ENCODE measurements at regions not wholly inside any gene's neighbourhood (a gene's known extent, or its start where the extent isn't known, plus 50 kb on each side); places are given as distances from the start of the nearest gene placed in this dataset.

- ATAC-seq: no peak
- TF ChIP-seq TCF4 (CRISPR knock-in tag; IDR thresholded peaks at IDR 0.05; ENCODE audit: borderline replicate concordance) (no peak), CSDC2 (CRISPR knock-in tag; IDR thresholded peaks at IDR 0.05) (no peak), ZFP3 (CRISPR knock-in tag; IDR thresholded peaks at IDR 0.05) (no peak), OSR1 (CRISPR knock-in tag; IDR thresholded peaks at IDR 0.05) (no peak), ZC3H10 (CRISPR knock-in tag; IDR thresholded peaks at IDR 0.05) (no peak), ZNF565 (CRISPR knock-in tag; conservative IDR thresholded peaks at IDR 0.05; ENCODE audit: low read depth) (no peak), CREB5 (CRISPR knock-in tag; IDR thresholded peaks at IDR 0.05; ENCODE audit: low read depth) (no peak), POU6F1 (CRISPR knock-in tag; IDR thresholded peaks at IDR 0.05; ENCODE audit: borderline replicate concordance, low read depth) (no peak), RARB (CRISPR knock-in tag; IDR thresholded peaks at IDR 0.05) (no peak), GLIS3 (CRISPR knock-in tag; IDR thresholded peaks at IDR 0.05) (no peak), TSHZ2 (CRISPR knock-in tag; IDR thresholded peaks at IDR 0.05) (no peak), TOX (CRISPR knock-in tag; IDR thresholded peaks at IDR 0.05; ENCODE audit: borderline replicate concordance) (no peak), ZNF8 (CRISPR knock-in tag; IDR thresholded peaks at IDR 0.05) (no peak), ISL1 (CRISPR knock-in tag; IDR thresholded peaks at IDR 0.05) (no peak), ZFP30 (CRISPR knock-in tag; IDR thresholded peaks at IDR 0.05) (no peak), ZNF70 (CRISPR knock-in tag; IDR thresholded peaks at IDR 0.05) (no peak), SNAI2 (CRISPR knock-in tag; IDR thresholded peaks at IDR 0.05) (no peak), BACH2 (CRISPR knock-in tag; IDR thresholded peaks at IDR 0.05; ENCODE audit: borderline replicate concordance) (no peak), PPARA (CRISPR knock-in tag; IDR thresholded peaks at IDR 0.05; ENCODE audit: borderline replicate concordance) (no peak)
- TF ChIP-seq, protein P1, sequence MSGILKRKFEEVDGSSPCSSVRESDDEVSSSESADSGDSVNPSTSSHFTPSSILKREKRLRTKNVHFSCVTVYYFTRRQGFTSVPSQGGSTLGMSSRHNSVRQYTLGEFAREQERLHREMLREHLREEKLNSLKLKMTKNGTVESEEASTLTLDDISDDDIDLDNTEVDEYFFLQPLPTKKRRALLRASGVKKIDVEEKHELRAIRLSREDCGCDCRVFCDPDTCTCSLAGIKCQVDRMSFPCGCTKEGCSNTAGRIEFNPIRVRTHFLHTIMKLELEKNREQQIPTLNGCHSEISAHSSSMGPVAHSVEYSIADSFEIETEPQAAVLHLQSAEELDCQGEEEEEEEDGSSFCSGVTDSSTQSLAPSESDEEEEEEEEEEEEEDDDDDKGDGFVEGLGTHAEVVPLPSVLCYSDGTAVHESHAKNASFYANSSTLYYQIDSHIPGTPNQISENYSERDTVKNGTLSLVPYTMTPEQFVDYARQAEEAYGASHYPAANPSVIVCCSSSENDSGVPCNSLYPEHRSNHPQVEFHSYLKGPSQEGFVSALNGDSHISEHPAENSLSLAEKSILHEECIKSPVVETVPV (CRISPR knock-in tag; IDR thresholded peaks at IDR 0.05): no peak
Measured at GRCh38 chr9:91056917-91057316, 255.3 kb downstream of the SYK start.

GRCh38 chr9:91059713-91060112 is 258.1 kb downstream of the SYK start:
- no peak for ATAC-seq
- TF ChIP-seq ZNF8 (CRISPR knock-in tag; IDR thresholded peaks at IDR 0.05) (no peak), ISL1 (CRISPR knock-in tag; IDR thresholded peaks at IDR 0.05) (no peak), ZNF565 (CRISPR knock-in tag; conservative IDR thresholded peaks at IDR 0.05; ENCODE audit: low read depth) (no peak), RARB (CRISPR knock-in tag; IDR thresholded peaks at IDR 0.05) (no peak), GLIS3 (CRISPR knock-in tag; IDR thresholded peaks at IDR 0.05) (no peak), CSDC2 (CRISPR knock-in tag; IDR thresholded peaks at IDR 0.05) (no peak), BACH2 (CRISPR knock-in tag; IDR thresholded peaks at IDR 0.05; ENCODE audit: borderline replicate concordance) (no peak), CREB5 (CRISPR knock-in tag; IDR thresholded peaks at IDR 0.05; ENCODE audit: low read depth) (no peak), TCF4 (CRISPR knock-in tag; IDR thresholded peaks at IDR 0.05; ENCODE audit: borderline replicate concordance) (no peak), TSHZ2 (CRISPR knock-in tag; IDR thresholded peaks at IDR 0.05) (no peak), POU6F1 (CRISPR knock-in tag; IDR thresholded peaks at IDR 0.05; ENCODE audit: borderline replicate concordance, low read depth) (no peak), ZNF70 (CRISPR knock-in tag; IDR thresholded peaks at IDR 0.05) (no peak)
